Body of pancreas (tissue), 4 donors: ENCODE measurements at regions not wholly inside any gene's neighbourhood (a gene's known extent, or its start where the extent isn't known, plus 50 kb on each side); places are given as distances from the start of the nearest gene placed in this dataset.

Experiments used
- CTCF ChIP-seq, 7 experiments: fragments of 450-650 bp in 4 of 7; fragments of 200-600 bp in 3 of 7; sonication (generic) in 3 of 7; IDR thresholded peaks; one replicate each; pipeline ENCODE4 v1.5.1; 2016 to 2019; ENCODE audit warnings: antibody characterized with exemption in 7 of 7
- POLR2A ChIP-seq, 3 donors: fragments of 450-650 bp; IDR thresholded peaks; one replicate each; pipeline ENCODE4 v1.6.1; 2016; ENCODE audit warnings: antibody characterized with exemption in 3 of 3, mild to moderate bottlenecking in 2 of 3

DNA sequence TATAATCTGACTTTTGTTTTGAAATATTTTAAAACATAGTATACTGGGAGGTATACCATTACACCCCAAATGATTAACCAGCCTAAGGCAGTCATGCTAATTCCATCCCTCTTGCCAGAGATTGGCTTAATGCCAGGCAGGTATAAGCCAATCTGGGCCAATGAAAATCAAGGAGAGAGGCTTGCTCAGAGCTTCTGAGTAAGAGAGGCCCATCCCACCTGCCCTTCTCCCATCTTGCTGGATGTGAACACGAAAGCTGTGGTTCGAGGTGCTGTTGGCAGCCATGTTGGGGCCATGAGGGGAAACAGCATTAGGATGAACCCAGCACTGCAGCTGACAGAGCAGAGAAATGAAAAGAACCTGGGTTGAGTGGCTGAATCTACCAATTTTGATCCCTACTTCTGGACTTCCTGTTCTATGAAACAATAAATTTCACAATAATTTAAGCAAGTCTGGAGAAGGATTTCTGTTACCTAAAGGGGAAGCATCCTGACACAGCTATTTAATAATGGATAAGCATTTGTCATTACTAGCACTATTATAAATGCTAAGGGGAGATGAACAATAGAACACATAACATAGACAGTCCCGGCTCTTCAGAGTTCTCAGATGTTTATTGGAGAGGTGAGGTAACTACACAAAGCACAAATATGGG, 152.3 kb downstream of the CDC5L start:
- no peak for TF ChIP-seq POLR2A (IDR thresholded peaks at IDR 0.05)
- TF ChIP-seq CTCF (IDR thresholded peaks at IDR 0.05) = no peak
